Renal cortical epithelial cell (primary cell): ENCODE measurements at regions not wholly inside any gene's neighbourhood (a gene's known extent, or its start where the extent isn't known, plus 50 kb on each side); places are given as distances from the start of the nearest gene placed in this dataset.

ENCODE experiments used
- DNase-seq: peaks from one replicate; pipeline ENCODE4 v3.0.0-alpha.2; 2011; ENCODE audit warnings: low read depth

- no peak for DNase-seq
Observed at GRCh38 chr2:163265562-163265961, 427.0 kb upstream of the KCNH7 start.

DNA sequence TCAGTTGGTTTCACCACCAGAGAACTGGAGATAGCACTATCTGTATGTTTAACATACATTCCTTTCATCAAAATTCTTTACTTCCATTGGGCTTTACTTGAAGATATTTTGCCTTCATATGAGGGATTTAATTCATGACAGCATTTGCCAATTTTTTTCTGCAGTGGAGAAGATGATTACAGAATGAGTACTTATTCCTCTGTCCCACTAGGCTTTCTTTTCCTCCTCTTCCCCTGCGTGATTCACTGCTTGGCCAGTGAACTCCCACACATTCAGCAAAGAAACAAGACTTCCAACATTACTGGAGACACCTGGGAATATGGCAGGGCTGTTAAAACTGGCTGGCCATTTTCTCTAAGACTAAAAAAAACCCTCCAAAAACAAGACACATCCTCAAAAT, 425.8 kb upstream of the KCNH7 start:
- DNase-seq, result peak; percentile 28

GRCh38 chr2:163259489-163259888, 420.9 kb upstream of the KCNH7 start:
- peak; percentile 29 for DNase-seq

GRCh38 chr2:163255086-163255485, 416.5 kb upstream of the KCNH7 start:
- peak; percentile 54 for DNase-seq

DNA sequence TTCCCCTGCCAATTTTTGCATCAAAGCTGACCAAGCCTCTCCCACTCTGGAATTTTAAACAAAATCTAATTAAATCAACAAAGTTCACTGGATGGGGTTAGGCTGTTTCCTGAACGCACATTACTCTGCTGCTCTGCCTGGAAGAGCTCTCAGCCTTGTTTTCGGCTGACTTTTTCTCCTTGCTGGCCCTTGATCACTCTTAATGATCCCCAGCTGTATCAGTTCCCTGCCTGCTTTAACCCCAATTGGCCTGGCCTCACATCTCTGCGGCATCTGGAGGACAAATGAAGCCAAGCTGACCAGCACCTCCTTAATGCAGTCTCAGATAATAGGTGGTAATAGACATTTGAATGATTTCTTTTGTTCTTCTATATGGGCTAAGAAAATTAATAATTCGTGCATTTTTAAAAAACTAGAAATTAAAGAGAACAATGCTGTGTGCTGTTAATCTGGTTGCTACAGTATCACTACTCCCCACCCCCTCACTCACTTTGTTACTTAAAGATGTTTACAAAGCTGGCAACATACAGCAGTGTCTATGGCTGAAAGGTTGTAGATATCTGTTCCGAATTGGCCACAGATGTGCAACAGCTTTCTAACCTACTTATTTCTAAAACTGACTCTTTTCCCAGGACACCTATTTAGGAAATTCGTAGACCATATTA, 415.2 kb upstream of the KCNH7 start:
- no peak for DNase-seq

DNA sequence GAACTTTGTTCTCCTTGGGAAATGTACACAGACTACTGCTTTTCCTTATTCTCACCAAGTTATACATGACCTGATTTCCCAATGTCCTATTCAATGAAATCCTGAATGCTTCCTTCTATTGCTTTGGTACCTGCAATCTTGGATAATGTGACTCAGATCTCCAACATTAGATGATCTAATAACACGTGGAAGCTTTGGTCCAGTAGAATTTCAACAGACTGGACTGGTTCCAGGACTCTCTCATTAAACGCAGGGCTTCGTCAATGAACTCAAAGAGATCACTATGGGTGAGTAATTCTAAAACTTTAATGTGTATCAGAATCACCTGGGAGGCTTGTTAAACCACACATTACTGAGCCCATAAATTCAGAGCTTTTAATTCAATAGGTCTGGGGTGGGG, 413.6 kb upstream of the KCNH7 start:
- DNase-seq, result peak; percentile 89

- peak; percentile 6 for DNase-seq
Observed at GRCh38 chr2:163248376-163249253, 410.0 kb upstream of the KCNH7 start.

GRCh38 chr2:163247847-163248220, 409.3 kb upstream of the KCNH7 start:
- DNase-seq, result no peak

DNA sequence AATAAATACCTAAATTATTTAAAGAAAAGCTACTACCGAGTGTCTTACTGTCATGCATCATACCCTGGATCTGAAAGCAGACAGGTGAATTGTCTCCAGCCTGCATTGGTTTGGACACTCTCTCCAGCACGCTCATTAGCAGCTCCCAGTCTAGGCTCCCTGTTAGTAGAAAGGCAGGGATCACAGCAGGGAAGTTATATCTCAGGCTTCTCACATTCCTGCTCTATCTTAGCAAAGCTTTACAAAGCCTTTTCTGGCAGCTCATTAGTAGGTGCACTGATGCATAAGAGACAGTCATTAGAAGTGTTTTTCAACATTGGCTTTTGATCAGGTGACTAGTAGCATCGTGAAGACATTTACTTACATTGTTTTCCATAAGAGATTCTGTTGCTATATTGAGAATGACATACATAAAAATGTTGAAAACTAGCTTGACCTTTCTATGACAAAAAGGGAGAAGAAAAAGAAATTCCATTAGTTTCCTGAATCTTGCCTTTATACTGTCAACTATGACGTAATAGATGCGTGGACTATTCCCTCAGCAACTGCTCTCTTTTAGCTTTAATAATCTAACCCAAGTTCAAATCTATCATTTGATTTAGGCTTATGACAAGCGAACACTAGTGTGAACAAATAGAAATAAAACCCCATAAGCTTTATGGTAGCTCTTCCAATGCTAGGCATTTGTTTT, 408.7 kb upstream of the KCNH7 start:
- peak; percentile 9 for DNase-seq

DNA sequence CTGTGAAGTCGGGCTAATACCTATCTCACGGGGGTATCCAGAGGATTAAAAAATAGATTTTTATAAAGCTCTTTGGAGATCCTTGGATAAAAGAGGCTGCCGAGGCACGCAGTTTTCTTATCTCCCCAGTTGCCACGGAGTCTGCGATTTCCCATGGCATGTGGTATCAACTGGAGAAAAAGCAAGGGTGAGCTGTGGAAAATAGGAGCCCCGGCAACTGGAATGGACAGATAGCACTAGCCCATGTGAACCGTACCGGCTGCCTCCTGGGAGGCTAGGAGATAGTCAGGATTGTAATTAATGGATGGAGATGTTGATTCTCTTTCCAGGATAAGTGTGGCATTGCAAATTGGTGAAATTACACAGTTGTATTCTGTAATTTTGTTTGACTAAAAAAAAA, 407.6 kb upstream of the KCNH7 start:
- no peak for DNase-seq

GRCh38 chr2:163236553-163236952, 398.0 kb upstream of the KCNH7 start:
- DNase-seq, result no peak

- peak; percentile 71 for DNase-seq
Observed at GRCh38 chr2:163231666-163232065, 393.1 kb upstream of the KCNH7 start.

DNA sequence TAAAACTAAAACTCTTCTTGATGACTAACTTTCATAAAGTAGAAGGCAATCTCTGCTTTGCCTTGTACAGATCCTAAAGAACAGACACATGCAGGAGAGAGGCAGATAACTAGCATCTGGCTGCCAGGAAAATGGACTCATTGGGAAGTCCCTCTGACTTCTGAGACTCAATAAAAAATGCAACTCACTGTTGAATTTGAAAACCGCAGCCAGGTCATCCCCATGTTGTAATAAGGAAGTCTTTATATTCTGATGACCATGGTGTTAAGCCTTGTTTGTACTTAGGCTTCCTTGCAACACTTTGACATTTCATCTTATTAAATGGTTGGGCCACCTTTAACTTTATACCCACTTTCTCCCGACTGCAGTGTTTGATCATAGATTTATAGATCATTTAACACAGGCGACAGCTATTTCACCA, 375.1 kb upstream of the KCNH7 start:
- peak; percentile 59 for DNase-seq

GRCh38 chr2:163210430-163210918, 371.9 kb upstream of the KCNH7 start:
- DNase-seq, result peak; percentile 44

DNA sequence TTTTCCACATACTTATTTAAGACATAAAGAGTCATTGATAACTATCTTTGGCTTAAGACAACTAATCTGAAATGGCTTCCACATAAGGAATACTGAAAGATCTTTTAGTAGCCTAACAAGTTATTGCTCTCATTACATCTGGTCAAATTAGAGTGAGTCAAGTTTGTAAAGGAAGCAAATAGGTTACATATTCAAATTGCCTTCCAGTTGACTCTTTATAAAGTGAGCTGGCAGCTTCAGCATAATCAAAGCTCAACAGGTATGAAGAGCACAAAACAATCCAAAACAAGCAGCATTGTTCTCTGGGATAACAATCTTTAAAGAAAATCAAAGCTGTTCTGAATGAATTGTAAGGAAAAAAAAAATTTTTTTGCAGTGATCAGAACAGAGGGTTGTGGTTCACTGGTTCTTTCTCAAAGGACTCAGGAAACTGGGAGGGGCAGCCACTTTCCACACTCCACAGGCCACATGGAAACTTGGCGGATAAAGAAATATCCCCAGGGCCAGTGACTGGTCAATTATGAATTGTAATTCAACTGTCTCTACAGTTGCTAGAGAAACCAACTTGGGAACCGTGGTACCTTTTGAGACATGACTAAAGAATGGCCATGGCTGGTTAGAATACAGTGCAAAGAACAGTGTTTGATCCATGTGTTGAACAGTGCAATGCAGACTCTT, 369.3 kb upstream of the KCNH7 start:
- peak; percentile 95 for DNase-seq

DNA sequence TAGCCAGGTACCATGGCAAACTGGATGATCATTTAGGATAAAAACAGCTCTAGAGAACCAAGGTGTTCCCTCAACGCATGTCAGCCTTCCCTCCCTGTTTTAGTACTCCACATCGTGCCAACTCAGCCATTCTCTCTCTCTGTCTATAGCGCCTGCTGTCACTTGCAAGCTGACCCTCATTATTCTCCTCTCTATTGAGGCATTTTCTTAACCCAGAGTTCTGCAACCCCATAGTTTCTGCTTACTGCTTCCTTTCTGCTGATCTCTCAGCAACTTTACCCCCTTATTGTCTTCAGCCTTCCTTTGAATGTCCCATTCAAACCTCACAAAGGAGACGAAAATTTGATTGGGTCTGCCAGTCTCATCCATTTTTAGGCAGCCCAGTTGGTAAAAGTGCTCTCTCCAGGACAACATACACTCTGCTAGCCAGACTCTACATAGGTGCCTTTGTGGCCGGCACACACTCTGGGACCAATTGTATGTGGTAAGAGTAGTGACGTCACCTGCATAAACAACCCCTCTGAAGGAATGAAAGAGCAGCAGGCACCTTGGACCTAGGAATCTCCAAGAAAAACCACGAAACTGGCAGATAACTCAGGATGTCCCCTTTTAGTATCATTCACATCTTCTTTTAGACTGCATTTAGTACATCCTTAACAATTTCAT, 367.2 kb upstream of the KCNH7 start:
- DNase-seq, result no peak

GRCh38 chr2:163200741-163201140, 362.2 kb upstream of the KCNH7 start:
- DNase-seq, result no peak

DNA sequence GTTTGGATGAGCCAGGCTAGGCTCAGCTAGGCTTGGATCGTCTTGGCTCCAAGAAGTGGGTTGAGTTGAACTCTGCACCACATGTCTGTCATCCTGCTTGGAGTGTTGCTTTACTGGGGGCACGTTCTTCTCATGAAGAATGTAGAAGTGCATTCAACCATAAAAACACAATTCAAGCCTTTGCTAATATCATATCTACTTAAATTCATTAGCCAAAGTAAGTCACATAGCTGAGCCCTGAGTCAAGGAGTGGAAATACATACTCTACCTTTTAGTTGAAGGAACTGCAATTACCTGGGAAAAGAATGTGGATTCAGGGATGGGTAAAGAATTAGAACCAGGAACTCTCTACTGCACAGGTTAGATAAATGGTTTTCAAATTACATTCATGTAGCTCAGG, 360.4 kb upstream of the KCNH7 start:
- peak; percentile 63 for DNase-seq

DNA sequence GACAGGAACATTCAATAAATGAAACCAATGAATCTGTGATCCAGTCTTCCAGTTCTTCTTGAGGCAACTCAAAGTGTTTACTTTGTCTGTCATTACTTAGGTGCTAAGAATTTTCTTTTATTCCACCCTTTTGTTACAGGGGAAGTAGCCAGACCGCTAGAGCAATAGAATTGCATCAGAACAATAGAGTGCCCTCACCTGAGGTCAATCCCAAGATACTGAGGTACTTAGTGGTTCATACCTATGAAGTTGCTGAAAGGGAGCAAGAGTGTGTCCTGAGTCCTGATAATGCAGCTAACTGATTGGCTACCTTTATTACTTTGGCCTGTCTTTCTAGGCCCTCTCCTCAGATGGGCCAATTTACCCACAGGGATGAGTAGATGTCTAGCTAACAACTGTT, 359.4 kb upstream of the KCNH7 start:
- DNase-seq, result peak; percentile 30

- peak; percentile 53 for DNase-seq
Observed at GRCh38 chr2:163191372-163191771, 352.8 kb upstream of the KCNH7 start.

- peak; percentile 9 for DNase-seq
Observed at GRCh38 chr2:163187995-163188655, 349.6 kb upstream of the KCNH7 start.
